Activated CD8-positive, alpha-beta memory T cell treated with anti-CD3 and anti-CD28 coated beads for 36 hours (primary cell): ENCODE measurements at regions not wholly inside any gene's neighbourhood (a gene's known extent, or its start where the extent isn't known, plus 50 kb on each side); places are given as distances from the start of the nearest gene placed in this dataset.

Experiments
- CTCF ChIA-PET: fragments of 350-600 bp; sonication (Branson Sonifier 250); formaldehyde crosslinking; loops from one replicate; lab custom pipeline; 2021; ENCODE audit warnings: antibody characterized with exemption; lab: Charles Lee
- POLR2A ChIA-PET: fragments of 350-600 bp; sonication (Branson Sonifier 250); formaldehyde crosslinking; loops from one replicate; lab custom pipeline; 2021; ENCODE audit warnings: antibody characterized with exemption; lab: Charles Lee

- POLR2A ChIA-PET, result no interaction called here
- CTCF ChIA-PET, result no interaction called here
These were observed 221.9 kb upstream of the LRIG1 start for GRCh38 chr3:66722675-66723074.

DNA sequence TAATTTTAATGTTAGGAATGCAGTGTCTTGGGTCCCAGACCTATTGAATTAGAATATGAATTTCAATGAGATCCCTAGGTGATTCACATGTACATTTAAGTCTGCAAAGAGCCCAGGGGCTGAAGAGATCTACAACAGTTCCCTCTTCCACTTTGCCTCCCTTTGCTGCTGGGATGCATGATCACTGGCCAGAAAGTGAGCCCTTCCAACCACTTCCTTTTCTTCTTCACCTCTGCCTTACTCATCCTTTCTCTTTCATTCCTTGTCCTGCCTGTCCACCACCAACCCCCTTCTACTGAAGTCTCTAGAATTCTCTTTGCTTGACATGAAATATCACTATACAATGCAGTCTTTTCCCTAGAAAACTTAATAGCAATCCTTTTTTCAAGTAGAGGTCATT lies 222.4 kb upstream of the LRIG1 start:
- ChIA-PET POLR2A (no interaction called here), CTCF (no interaction called here)

- ChIA-PET POLR2A (no interaction called here), CTCF (no interaction called here)
These were observed 229.0 kb upstream of the LRIG1 start for GRCh38 chr3:66729687-66730393.

- POLR2A ChIA-PET, result no interaction called here
- CTCF ChIA-PET, result no interaction called here
These were observed 238.0 kb upstream of the LRIG1 start for GRCh38 chr3:66738625-66739365.

DNA sequence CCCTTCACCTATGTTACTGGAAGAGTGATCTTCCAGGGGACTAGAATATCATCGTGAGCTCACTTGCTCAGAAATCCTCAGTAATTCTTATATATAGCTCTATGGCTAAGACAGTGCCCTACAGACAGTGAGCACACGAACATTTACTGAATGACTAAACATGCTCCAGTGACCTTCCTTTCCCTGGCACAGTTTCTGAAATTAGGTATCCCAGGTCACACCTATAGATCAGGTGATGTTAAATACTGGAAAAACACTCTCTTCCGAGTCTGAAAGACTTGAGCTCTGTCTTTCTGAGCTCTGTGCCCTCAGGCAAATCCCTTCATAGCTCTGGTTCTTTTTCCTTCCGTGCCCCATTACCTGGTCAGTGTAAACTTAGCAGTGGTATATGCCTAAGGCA lies 239.4 kb upstream of the LRIG1 start:
- CTCF ChIA-PET, result no interaction called here
- POLR2A ChIA-PET, result no interaction called here

DNA sequence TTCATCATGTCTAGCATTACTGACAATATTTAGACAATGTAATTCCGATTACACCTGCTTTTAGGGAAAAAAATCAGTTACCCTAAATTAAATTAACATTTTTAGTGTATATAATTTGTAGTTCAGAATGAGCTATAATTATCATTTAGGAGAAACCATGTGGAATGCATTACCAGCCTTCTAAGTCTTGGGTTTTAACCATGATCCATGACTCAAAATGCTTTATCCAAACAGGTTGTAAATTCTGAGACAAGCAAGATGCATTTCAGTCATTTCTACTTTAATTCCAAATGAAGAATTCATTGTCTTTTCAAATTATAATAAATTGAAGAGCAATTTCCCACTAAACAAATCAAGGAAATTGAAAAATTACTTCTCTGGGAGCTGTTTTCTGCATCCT lies 243.7 kb upstream of the LRIG1 start:
- ChIA-PET CTCF (interaction anchor here (0.7 kb wide), 1 partner anchor 49 kb away, joined by 3 read pairs; no protein-coding TSS in a partner anchor), POLR2A (no interaction called here)

DNA sequence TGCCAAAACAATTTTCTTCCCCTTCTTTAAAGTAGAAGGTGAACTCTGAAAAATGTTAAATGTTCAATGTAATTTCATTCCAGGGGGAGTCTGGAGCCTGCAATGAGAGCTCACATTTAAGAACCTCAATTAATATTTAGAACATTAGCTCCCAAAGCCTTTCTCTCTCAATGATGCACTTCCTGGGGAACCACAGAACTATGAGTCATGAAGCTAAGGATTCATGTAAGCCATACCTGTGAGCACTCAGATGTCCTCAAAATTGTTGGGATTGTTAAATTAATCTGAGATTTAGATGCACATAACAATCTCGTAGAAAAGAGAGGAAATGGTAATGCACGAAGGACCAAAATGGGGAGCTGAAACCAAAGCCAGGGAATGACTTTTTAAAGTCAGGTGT lies 244.2 kb upstream of the LRIG1 start:
- POLR2A ChIA-PET, result no interaction called here
- CTCF ChIA-PET, result interaction anchor here (0.7 kb wide), 1 partner anchor 49 kb away, joined by 3 read pairs; no protein-coding TSS in a partner anchor

- ChIA-PET POLR2A (no interaction called here), CTCF (no interaction called here)
These were observed 246.4 kb upstream of the LRIG1 start for GRCh38 chr3:66747261-66747660.

GRCh38 chr3:66747696-66748095 lies 246.9 kb upstream of the LRIG1 start:
- CTCF ChIA-PET, result no interaction called here
- POLR2A ChIA-PET, result no interaction called here

DNA sequence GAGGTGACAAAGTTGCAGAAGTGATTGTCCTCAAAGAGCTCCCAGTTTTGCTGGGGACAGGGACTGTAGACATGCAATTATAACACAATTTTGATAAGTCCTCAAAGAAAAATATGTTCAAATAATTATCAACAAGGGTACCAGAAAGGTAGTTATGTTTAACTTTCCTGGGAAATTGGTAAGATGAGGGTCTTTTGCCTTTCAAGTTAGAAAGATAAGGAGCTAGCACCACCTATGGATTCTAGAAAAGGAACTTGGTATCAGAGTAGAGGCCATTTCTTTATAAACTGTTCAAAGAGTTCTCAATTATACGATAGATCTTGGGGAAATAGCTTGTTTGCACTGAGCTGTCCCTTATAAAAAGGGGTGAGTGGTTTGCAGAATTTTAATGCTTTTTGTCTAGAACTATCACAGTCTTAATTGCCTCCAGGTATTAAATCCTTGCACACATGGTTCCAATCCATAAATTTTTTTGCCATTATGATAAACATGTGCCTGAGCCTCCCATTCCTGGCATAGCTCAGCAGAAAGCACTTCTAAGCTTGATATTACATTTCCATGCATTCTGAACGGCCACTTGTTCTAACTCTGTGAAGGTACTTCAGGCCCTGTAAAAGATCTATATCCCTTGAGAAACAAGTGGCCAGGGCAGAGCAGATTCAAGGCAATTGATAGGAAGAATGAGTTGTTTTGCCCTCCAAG lies 247.5 kb upstream of the LRIG1 start:
- CTCF ChIA-PET, result no interaction called here
- POLR2A ChIA-PET, result no interaction called here

- ChIA-PET POLR2A (no interaction called here), CTCF (interaction anchor here (0.7 kb wide), 1 partner anchor 176 kb away, joined by 3 read pairs; no protein-coding TSS in a partner anchor)
These were observed 246.3 kb upstream of the KBTBD8 start for GRCh38 chr3:66751842-66752241.

DNA sequence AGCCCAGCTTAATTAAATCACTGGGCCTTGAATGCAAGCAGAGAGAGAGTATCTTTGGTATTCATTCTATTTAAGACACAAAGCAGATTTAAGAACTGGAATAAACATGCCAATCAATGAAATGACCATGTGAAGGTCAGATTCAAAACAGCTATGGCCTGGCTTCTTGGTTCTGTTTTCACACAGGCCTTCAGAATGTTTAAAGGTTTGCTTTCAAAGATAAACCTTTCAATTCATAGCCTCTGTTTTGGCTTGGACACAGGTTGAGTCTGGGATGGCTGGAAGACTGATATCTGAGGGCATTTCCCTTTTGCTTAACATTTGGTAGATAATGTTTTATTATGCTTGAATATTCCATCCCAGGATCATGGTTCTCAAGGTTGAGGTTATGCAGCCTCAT lies 244.4 kb upstream of the KBTBD8 start:
- ChIA-PET POLR2A (no interaction called here), CTCF (interaction anchor here (1.1 kb wide), 1 partner anchor 22 kb away, joined by 3 read pairs; no protein-coding TSS in a partner anchor)

GRCh38 chr3:66754613-66755012 lies 243.5 kb upstream of the KBTBD8 start:
- ChIA-PET POLR2A (no interaction called here), CTCF (interaction anchor here (1.1 kb wide), 1 partner anchor 23 kb away, joined by 3 read pairs; no protein-coding TSS in a partner anchor)

DNA sequence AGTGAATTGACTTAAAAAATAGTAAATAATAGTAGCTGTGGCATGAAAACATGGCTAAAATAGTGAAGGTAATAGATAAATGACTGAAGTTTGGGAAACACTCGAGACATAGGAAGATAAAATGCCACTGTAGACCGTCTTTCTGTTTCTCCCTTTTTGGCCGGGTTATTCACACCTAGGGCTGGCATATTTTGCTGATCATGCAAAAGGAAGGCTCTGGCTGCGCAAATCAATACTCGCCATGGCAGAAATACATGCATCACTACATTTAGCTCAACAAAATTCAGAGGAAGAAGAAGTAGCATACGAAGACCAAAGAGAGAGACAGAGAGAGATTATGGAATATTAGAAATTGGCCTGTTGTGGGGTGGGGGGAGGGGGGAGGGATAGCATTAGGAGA lies 242.2 kb upstream of the KBTBD8 start:
- CTCF ChIA-PET, result no interaction called here
- POLR2A ChIA-PET, result no interaction called here

DNA sequence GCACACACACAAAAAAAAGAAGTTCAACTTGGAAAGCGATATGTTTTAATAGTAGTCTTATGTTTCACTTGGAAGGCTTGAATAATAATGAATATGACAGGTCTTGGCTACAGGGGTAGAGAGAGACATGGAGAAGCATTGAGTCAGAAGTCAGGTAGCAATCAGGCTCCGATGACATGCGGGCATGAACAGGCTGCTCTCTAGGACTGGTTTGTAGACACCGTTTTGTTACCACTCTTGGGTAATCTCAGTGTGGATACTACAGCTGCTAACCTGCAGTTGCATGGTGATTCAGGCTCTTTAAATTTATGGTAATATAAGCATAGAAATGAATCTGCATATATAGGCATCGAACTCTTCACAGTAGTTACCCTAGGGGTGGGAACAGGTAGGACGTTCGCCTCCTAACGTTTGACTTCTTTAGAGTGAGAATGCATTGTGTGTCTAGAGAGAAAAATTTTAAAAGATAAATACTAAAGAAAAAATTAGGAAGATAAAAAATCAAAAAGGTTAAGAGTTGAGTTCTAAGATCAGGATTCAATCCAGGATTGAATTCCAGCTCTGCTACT lies 241.6 kb upstream of the KBTBD8 start:
- CTCF ChIA-PET, result no interaction called here
- POLR2A ChIA-PET, result no interaction called here

DNA sequence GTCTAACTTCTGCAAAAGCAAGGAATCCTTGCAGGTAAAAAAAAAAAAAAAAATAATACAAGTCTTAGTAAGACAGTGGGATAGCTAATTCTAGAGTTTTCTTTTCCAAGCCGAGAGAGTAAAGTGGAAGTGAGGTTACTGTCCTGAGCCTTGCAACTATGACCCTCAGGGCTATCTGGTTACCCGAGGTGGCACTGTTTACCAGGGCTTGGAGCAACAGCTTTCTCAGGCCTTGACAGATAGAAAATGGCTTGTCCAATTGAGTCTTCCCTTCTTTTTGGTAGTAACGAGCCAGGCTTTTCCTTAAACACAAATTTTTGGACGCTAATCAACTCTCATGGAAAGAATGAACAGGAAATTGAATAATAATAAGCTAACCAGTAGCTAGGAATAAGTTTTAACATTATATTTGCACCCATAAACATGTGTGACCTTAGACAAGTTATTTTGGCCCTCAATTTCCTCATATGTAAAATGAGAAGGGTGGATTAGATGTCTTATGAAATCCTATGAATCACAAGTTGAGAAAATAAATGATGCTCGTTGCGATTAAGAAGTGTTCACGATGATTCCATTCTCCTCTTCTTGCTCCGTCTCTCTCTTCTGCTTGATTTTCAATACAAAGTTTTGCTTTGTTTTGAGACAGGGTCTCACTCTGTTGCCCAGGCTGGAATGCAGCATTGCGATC lies 236.9 kb upstream of the KBTBD8 start:
- CTCF ChIA-PET, result no interaction called here

DNA sequence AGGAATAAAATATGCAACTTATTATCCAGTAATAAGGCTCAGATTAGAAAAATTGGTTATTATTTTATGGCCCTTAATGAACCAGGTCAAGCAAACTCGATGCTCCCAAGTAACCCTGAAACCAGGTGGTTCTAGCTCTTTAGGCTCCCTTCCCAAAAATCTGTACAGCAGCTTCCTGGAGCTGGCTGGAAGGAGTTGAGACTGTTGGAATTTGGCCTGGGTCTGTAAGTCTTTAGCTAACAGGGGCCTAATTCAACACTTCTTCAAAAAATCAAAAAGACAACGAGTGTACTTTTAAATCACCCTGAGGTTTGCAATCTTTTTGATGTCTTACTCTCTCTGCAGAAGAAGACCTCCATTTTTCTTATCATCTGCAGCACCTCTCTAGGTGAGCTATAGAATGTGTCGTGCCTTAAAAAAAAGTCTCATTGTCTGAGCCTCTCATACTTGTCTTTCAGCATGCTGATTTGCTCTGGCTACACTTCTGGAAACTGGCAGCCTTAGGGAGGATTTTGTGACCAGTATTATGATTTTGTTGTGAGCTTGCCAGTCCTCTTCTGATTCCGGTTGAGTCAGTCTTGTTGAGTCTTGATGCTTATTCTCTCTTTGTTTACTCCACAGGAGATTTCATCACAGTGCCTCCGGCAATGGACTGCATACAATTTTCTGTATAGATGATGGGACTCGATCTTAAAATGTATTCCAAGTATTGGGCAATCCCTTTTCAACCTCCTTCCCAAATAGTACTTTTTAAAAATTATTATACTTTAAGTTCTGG lies 235.0 kb upstream of the KBTBD8 start:
- CTCF ChIA-PET, result no interaction called here

More for the DNA sequence above, 236.9 kb upstream of the KBTBD8 start:
- POLR2A ChIA-PET, result no interaction called here

GRCh38 chr3:66778107-66778506 lies 220.0 kb upstream of the KBTBD8 start:
- ChIA-PET CTCF (no interaction called here), POLR2A (no interaction called here)

More for the DNA sequence above, 235.0 kb upstream of the KBTBD8 start:
- POLR2A ChIA-PET, result no interaction called here

DNA sequence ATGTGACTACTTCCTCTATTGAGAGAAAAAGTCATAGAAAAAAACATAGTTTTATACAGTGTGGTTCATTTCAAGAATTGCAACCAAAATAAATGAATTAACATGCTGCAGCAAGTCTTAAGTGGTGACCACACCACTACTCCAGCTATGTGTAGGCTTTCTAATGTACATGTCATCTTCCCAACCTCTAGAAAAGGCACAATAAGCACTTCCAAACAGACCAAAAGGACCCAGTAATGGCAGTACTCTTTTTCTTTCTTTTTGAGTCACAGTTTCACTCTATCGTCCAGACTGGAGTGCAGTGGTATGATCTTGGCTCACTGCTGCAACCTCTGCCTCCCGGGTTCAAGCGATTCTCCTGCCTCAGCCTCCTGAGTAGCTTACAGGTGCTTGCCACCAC lies 219.3 kb upstream of the KBTBD8 start:
- POLR2A ChIA-PET, result no interaction called here
- CTCF ChIA-PET, result no interaction called here
